ENCODE measurements at regions not wholly inside any gene's neighbourhood (a gene's known extent, or its start where the extent isn't known, plus 50 kb on each side); places are given as distances from the start of the nearest gene placed in this dataset.

GRCh38 chr12:73817161-73817560 is 720.5 kb upstream of the ATXN7L3B start:
- DNase-seq (ENCODE audit: low spot score) (no peak), ATAC-seq (no peak)
- Histone ChIP-seq H3K27me3 (ENCODE audit: insufficient read depth) (no peaks in the 10 kb centered on the region), H3F3A (replicated peaks; ENCODE audit: low read depth) (no peaks in the 10 kb centered on the region), H3K4me2 (no peak overlapping the region), H2AFZ (no peak overlapping the region), H4K20me1 (replicated peaks; ENCODE audit: insufficient read depth) (no peaks in the 10 kb centered on the region), H3K27ac (ENCODE audit: low read depth) (no peak overlapping the region), H3K9me2 (ENCODE audit: insufficient read depth) (peaks cover 9% of the 10 kb centered on the region; the same call in 1 of the 2 replicates), H3K4me1 (ENCODE audit: insufficient read depth) (no peaks in the 10 kb centered on the region), H3K36me3 (ENCODE audit: insufficient read depth) (no peaks in the 10 kb centered on the region), H3K4me3 (no peak overlapping the region), H3K79me2 (replicated peaks; ENCODE audit: insufficient read depth) (no peaks in the 10 kb centered on the region)
- H3K9me3 Mint-ChIP-seq = peaks cover 18% of the 10 kb centered on the region; the same call in 2 of the 3 replicates
- no peak overlapping the region for H3K4me3 Mint-ChIP-seq
- TF ChIP-seq, protein P1, sequence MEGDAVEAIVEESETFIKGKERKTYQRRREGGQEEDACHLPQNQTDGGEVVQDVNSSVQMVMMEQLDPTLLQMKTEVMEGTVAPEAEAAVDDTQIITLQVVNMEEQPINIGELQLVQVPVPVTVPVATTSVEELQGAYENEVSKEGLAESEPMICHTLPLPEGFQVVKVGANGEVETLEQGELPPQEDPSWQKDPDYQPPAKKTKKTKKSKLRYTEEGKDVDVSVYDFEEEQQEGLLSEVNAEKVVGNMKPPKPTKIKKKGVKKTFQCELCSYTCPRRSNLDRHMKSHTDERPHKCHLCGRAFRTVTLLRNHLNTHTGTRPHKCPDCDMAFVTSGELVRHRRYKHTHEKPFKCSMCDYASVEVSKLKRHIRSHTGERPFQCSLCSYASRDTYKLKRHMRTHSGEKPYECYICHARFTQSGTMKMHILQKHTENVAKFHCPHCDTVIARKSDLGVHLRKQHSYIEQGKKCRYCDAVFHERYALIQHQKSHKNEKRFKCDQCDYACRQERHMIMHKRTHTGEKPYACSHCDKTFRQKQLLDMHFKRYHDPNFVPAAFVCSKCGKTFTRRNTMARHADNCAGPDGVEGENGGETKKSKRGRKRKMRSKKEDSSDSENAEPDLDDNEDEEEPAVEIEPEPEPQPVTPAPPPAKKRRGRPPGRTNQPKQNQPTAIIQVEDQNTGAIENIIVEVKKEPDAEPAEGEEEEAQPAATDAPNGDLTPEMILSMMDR (conservative IDR thresholded peaks at IDR 0.05; ENCODE audit: low read depth in 2 of 2) = no peak
- TF ChIP-seq NANOG (IDR thresholded peaks at IDR 0.05; ENCODE audit: borderline replicate concordance) (no peak), STAT1 (IDR thresholded peaks at IDR 0.05; ENCODE audit: unreplicated experiment) (no peak), ZNF114 (CRISPR knock-in tag; IDR thresholded peaks at IDR 0.05) (no peak), ZNF331 (CRISPR knock-in tag; IDR thresholded peaks at IDR 0.05; ENCODE audit: low read depth) (no peak), POLR2AphosphoS5 (IDR thresholded peaks at IDR 0.05; ENCODE audit: low read depth) (no peak), CREB1 (CRISPR knock-in tag; IDR thresholded peaks at IDR 0.05; ENCODE audit: low read depth) (no peak), EZH2 (IDR thresholded peaks at IDR 0.05; ENCODE audit: low read depth, unreplicated experiment) (no peak), EZH2phosphoT487 (IDR thresholded peaks at IDR 0.05; ENCODE audit: unreplicated experiment) (no peak), JUNB (IDR thresholded peaks at IDR 0.05; ENCODE audit: unreplicated experiment) (no peak), ZNF462 (CRISPR knock-in tag; IDR thresholded peaks at IDR 0.05) (no peak)
- TF ChIP-seq, protein P2, sequence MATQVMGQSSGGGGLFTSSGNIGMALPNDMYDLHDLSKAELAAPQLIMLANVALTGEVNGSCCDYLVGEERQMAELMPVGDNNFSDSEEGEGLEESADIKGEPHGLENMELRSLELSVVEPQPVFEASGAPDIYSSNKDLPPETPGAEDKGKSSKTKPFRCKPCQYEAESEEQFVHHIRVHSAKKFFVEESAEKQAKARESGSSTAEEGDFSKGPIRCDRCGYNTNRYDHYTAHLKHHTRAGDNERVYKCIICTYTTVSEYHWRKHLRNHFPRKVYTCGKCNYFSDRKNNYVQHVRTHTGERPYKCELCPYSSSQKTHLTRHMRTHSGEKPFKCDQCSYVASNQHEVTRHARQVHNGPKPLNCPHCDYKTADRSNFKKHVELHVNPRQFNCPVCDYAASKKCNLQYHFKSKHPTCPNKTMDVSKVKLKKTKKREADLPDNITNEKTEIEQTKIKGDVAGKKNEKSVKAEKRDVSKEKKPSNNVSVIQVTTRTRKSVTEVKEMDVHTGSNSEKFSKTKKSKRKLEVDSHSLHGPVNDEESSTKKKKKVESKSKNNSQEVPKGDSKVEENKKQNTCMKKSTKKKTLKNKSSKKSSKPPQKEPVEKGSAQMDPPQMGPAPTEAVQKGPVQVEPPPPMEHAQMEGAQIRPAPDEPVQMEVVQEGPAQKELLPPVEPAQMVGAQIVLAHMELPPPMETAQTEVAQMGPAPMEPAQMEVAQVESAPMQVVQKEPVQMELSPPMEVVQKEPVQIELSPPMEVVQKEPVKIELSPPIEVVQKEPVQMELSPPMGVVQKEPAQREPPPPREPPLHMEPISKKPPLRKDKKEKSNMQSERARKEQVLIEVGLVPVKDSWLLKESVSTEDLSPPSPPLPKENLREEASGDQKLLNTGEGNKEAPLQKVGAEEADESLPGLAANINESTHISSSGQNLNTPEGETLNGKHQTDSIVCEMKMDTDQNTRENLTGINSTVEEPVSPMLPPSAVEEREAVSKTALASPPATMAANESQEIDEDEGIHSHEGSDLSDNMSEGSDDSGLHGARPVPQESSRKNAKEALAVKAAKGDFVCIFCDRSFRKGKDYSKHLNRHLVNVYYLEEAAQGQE (IDR thresholded peaks at IDR 0.05; ENCODE audit: unreplicated experiment) = no peak
- TF ChIP-seq, protein P3, sequence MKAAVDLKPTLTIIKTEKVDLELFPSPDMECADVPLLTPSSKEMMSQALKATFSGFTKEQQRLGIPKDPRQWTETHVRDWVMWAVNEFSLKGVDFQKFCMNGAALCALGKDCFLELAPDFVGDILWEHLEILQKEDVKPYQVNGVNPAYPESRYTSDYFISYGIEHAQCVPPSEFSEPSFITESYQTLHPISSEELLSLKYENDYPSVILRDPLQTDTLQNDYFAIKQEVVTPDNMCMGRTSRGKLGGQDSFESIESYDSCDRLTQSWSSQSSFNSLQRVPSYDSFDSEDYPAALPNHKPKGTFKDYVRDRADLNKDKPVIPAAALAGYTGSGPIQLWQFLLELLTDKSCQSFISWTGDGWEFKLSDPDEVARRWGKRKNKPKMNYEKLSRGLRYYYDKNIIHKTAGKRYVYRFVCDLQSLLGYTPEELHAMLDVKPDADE (IDR thresholded peaks at IDR 0.05) = no peak
- H3K4me1 Mint-ChIP-seq = peaks cover 10% of the 10 kb centered on the region; the same call in 2 of the 3 replicates
- no peaks in the 10 kb centered on the region for H3K27me3 Mint-ChIP-seq (ENCODE audit: insufficient read depth, low read depth, poor library complexity)
- peaks cover 13% of the 10 kb centered on the region for H3K36me3 Mint-ChIP-seq (ENCODE audit: low read depth)
- H3K27ac Mint-ChIP-seq = no peak overlapping the region

Data from GM23338 (cell line).